GM13976 (cell line): ENCODE measurements at regions not wholly inside any gene's neighbourhood (a gene's known extent, or its start where the extent isn't known, plus 50 kb on each side); places are given as distances from the start of the nearest gene placed in this dataset.

Experiments used
- DNase-seq: peaks from one replicate; pipeline ENCODE4 v3.0.0; 2012; ENCODE audit warnings: low spot score
- CTCF ChIP-seq: IDR thresholded peaks from 2 replicates; pipeline ENCODE4 v1.5.1; 2012; ENCODE audit warnings: borderline replicate concordance, mild to moderate bottlenecking; ENCODE audit not compliant: insufficient read depth; ENCODE audit errors: extremely low read depth, missing control alignments, control extremely low read depth
- in situ Hi-C: fragments of 300-500 bp; cut with MboI; formaldehyde crosslinking; loops from one replicate; pipeline ENCODE4 v1.12.0; 2022; ENCODE audit warnings: low sequenced_read_pairs, mixed read lengths, inconsistent platforms; ENCODE audit not compliant: unreplicated experiment

GRCh38 chr2:225995796-225996461 lies 596.4 kb downstream of the NYAP2 start:
- DNase-seq: no peak
- in situ Hi-C loops: no loop called here
- no peak for TF ChIP-seq CTCF

- in situ Hi-C loops: no loop called here
- no peak for DNase-seq
- TF ChIP-seq CTCF: no peak
Observed at GRCh38 chr2:225994748-225995405, 595.4 kb downstream of the NYAP2 start.

- no peak for DNase-seq
- TF ChIP-seq CTCF: no peak
- in situ Hi-C loops: no loop called here
Observed at GRCh38 chr2:225993430-225993829, 593.9 kb downstream of the NYAP2 start.

GRCh38 chr2:225989809-225990208 lies 590.3 kb downstream of the NYAP2 start:
- no peak for DNase-seq
- in situ Hi-C loops: no loop called here
- TF ChIP-seq CTCF: no peak

GRCh38 chr2:225980372-225980771 lies 580.9 kb downstream of the NYAP2 start:
- in situ Hi-C loops: no loop called here
- no peak for DNase-seq
- no peak for TF ChIP-seq CTCF

GRCh38 chr2:225971433-225971832 lies 571.9 kb downstream of the NYAP2 start:
- no peak for DNase-seq
- TF ChIP-seq CTCF: no peak
- in situ Hi-C loops: no loop called here

- in situ Hi-C loops: no loop called here
- no peak for TF ChIP-seq CTCF
- DNase-seq: no peak
Observed at GRCh38 chr2:225948903-225949302, 549.4 kb downstream of the NYAP2 start.
